Breast epithelium (tissue), 4 donors: ENCODE measurements at regions not wholly inside any gene's neighbourhood (a gene's known extent, or its start where the extent isn't known, plus 50 kb on each side); places are given as distances from the start of the nearest gene placed in this dataset.

Experiments
- DNase-seq, 2 donors: peaks; one replicate each; pipeline ENCODE4 v3.0.0-alpha.2; 2019; ENCODE audit warnings: low spot score in 2 of 2
- H3K27ac ChIP-seq, 2 donors: fragments of 200-600 bp; sonication (generic) in 1 of 2; one replicate each; pipeline ENCODE4 v1.5.1; 2016 to 2019; ENCODE audit warnings: mild to moderate bottlenecking in 1 of 2
- H3K27me3 ChIP-seq, 2 donors: fragments of 200-600 bp; sonication (generic) in 1 of 2; one replicate each; pipeline versions ENCODE4 v1.5.1 to v1.6.0; 2017 to 2019; ENCODE audit warnings: control low read depth in 1 of 2, mild to moderate bottlenecking in 1 of 2
- H3K36me3 ChIP-seq: fragments of 200-600 bp; one replicate; pipeline ENCODE4 v1.5.1; 2019
- H3K4me1 ChIP-seq, 2 donors: fragments of 200-600 bp; sonication (generic); one replicate each; pipeline ENCODE4 v1.5.1; 2016 to 2019; ENCODE audit warnings: control low read depth in 1 of 2
- H3K4me3 ChIP-seq, 3 donors: fragments of 200-600 bp; sonication (generic); 1 replicate in 2 of 3; 2 replicates in 1 of 3; pipeline ENCODE4 v1.5.1; 2016 to 2019; ENCODE audit warnings: mild to moderate bottlenecking in 3 of 3, moderate library complexity in 2 of 3
- H3K9me3 ChIP-seq, 2 donors: fragments of 200-600 bp; sonication (generic) in 1 of 2; one replicate each; pipeline ENCODE4 v1.5.1; 2016 to 2019; ENCODE audit warnings: control low read depth in 1 of 2
- CTCF ChIP-seq, 3 donors: fragments of 450-650 bp; IDR thresholded peaks; one replicate each; pipeline ENCODE4 v1.5.1; 2016 to 2017; ENCODE audit warnings: antibody characterized with exemption in 3 of 3, mild to moderate bottlenecking in 3 of 3, moderate library complexity in 3 of 3
- POLR2A ChIP-seq: fragments of 450-650 bp; IDR thresholded peaks from one replicate; pipeline ENCODE4 v1.6.1; 2016; ENCODE audit warnings: antibody characterized with exemption, mild to moderate bottlenecking, moderate library complexity
- POLR2AphosphoS5 ChIP-seq, 3 donors: sonication (generic); formaldehyde crosslinking; IDR thresholded peaks; one replicate each; pipeline ENCODE4 v1.6.1; 2017; ENCODE audit warnings: antibody characterized with exemption in 3 of 3
- intact Hi-C: fragments of 100-400 bp; cut with DNase I; formaldehyde crosslinking; loops from one replicate; pipeline ENCODE4 v1.15.1; 2023; ENCODE audit warnings: low total_unique reads

- no peak overlapping the region for H3K4me3 ChIP-seq
- no peak overlapping the region for H3K27ac ChIP-seq
- TF ChIP-seq CTCF (IDR thresholded peaks at IDR 0.05) (no peak), POLR2AphosphoS5 (IDR thresholded peaks at IDR 0.05) (no peak), POLR2A (no peak)
- H3K36me3 ChIP-seq: no peaks in the 10 kb centered on the region
- no peaks in the 10 kb centered on the region for H3K9me3 ChIP-seq
- DNase-seq: no peak
- H3K4me1 ChIP-seq: no peaks in the 10 kb centered on the region
- no peaks in the 10 kb centered on the region for H3K27me3 ChIP-seq
- intact Hi-C loops: no loop called here
Measured at GRCh38 chr4:110840221-110840654, 217.4 kb upstream of the PITX2 start.

GRCh38 chr4:110848787-110849186, 225.9 kb upstream of the PITX2 start:
- TF ChIP-seq POLR2AphosphoS5 (IDR thresholded peaks at IDR 0.05) (no peak), CTCF (IDR thresholded peaks at IDR 0.05) (no peak), POLR2A (no peak)
- no peaks in the 10 kb centered on the region for H3K27me3 ChIP-seq
- no peaks in the 10 kb centered on the region for H3K36me3 ChIP-seq
- no peaks in the 10 kb centered on the region for H3K9me3 ChIP-seq
- no peak for DNase-seq
- H3K4me1 ChIP-seq: no peaks in the 10 kb centered on the region
- no peak overlapping the region for H3K4me3 ChIP-seq
- intact Hi-C loops: no loop called here
- H3K27ac ChIP-seq: no peak overlapping the region

DNA sequence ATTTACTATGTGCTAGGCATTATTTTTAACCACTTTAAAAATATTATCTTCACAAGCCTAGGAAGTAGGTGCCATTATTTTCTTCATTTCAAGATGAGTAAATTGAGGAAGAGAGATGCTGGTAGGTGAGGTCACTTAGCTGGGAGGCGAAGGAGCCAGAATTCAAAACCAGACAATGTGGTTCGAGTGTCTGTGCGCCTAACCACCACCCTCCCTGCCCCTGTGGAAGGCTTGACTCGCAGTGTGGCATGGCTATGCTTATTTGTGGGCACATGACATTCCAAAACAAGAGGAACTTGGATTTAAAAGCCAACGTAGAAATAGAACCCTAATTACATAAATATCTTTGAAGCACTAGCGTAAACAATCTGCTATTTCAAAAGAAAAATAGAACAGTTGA, 226.6 kb upstream of the PITX2 start:
- DNase-seq: no peak
- TF ChIP-seq CTCF (IDR thresholded peaks at IDR 0.05) (no peak), POLR2A (no peak), POLR2AphosphoS5 (IDR thresholded peaks at IDR 0.05) (no peak)
- no peaks in the 10 kb centered on the region for H3K27me3 ChIP-seq
- no peak overlapping the region for H3K4me3 ChIP-seq
- no peaks in the 10 kb centered on the region for H3K9me3 ChIP-seq
- intact Hi-C loops: no loop called here
- H3K36me3 ChIP-seq: no peaks in the 10 kb centered on the region
- H3K27ac ChIP-seq: no peak overlapping the region
- no peaks in the 10 kb centered on the region for H3K4me1 ChIP-seq

- H3K36me3 ChIP-seq: no peaks in the 10 kb centered on the region
- TF ChIP-seq POLR2A (no peak), POLR2AphosphoS5 (IDR thresholded peaks at IDR 0.05) (no peak), CTCF (IDR thresholded peaks at IDR 0.05) (no peak)
- H3K9me3 ChIP-seq: no peaks in the 10 kb centered on the region
- no peak for DNase-seq
- no peak overlapping the region for H3K27ac ChIP-seq
- H3K4me1 ChIP-seq: no peaks in the 10 kb centered on the region
- H3K27me3 ChIP-seq: no peaks in the 10 kb centered on the region
- no peak overlapping the region for H3K4me3 ChIP-seq
- intact Hi-C loops: no loop called here
Measured at GRCh38 chr4:110850461-110851442, 227.9 kb upstream of the PITX2 start.

GRCh38 chr4:110851989-110852388, 229.1 kb upstream of the PITX2 start:
- Histone ChIP-seq H3K36me3 (no peaks in the 10 kb centered on the region), H3K27me3 (peaks cover 0 to under 1% of the 10 kb centered on the region in 2 donors), H3K4me3 (no peak overlapping the region), H3K9me3 (no peaks in the 10 kb centered on the region), H3K4me1 (no peaks in the 10 kb centered on the region), H3K27ac (no peak overlapping the region)
- intact Hi-C loops: no loop called here
- TF ChIP-seq CTCF (IDR thresholded peaks at IDR 0.05) (no peak), POLR2A (no peak), POLR2AphosphoS5 (IDR thresholded peaks at IDR 0.05) (no peak)
- no peak for DNase-seq
